ENCODE measurements at regions not wholly inside any gene's neighbourhood (a gene's known extent, or its start where the extent isn't known, plus 50 kb on each side); places are given as distances from the start of the nearest gene placed in this dataset.

DNA sequence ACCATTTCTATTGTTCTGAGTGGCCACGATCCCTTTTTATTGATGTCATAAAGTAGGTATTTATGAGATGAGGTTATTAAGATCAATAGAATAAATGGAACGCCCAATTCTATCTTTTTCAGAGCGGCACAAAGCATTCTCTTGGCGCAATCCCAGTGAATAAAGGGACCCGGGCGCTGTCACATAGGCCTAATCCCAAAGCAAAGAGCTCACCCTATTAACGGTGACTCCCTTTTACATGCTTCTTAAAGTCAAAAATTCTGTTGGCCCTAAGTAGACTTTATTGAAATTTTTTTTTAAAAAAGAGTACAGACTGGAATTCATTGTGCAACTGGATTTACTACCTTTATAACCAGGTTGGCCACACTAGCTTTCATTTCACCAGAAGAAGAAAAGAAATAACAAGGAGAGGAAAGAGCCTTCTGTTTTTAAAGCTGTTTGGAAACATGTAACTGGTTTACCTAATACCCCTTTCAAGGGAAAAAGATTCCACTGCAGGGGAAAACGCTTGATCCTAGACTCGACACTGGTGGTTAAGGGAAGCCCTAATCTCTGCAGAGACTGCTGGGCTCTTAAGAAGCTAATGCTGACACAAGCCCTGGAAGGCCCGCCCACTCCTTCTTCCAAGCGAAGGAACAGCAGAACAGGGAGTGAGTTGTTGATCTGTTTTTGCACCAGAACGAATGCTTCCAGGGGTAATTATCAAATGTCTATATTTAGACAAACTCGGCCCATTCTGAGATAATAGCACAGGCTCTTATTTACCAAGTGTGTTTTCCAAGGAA, 381.2 kb downstream of the BCL11B start:
- no peak for DNase-seq

DNA sequence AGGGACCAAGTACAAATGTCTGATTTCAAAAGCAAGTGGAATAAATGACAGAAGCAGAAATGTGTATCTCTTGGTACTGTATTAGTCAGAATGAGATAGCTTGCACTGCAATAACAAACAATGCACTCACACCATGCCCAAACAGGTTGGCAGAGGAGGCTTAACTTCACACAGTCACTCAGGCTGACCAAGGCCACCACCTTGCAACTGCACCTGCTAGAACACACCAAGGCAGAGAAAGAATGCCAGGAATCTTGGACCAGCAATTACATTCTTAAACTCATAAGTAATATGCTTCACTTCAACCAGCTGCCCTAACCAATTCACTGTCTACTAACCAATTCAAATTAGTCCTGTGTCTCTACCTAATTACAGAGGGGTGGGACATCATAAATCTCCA, 378.3 kb downstream of the BCL11B start:
- no peak for DNase-seq

DNA sequence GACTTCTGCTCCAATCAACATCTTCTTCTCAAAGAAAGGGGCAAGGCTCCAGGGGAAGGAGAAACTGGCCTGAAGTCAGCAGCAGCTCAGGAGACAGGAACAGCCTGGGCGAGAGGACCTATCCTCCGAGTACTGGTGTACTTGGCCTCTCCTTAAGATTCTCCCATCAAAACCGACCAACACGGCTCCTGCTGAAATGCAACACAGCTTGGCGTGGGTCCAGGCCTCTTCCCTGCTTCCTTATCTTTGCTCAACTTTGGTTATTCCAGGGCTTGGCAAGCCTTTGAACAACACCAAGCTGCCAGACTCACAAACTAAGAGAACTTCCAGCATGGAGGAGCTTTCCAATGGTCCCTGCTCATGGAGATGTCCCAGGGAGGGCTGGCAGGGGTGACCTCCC, 377.4 kb downstream of the BCL11B start:
- no peak for DNase-seq

DNA sequence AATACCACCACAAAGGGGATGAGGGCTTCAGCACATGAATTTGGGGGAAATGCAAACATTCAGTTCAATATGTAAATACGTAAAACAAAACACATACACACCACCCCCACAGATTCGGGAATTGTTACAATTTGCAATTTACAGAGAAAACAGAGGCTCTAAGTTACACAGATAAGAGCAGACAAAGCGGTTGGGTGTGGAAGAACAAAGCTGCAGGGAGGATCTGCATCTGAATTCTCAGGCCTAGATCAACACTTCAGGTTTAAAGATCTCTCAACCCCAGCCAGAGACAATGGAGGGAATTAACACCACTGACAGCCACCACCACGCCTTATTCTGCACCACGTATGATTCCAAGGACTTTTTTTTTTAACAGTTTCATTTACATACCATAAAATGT, 375.5 kb downstream of the BCL11B start:
- no peak for DNase-seq

DNA sequence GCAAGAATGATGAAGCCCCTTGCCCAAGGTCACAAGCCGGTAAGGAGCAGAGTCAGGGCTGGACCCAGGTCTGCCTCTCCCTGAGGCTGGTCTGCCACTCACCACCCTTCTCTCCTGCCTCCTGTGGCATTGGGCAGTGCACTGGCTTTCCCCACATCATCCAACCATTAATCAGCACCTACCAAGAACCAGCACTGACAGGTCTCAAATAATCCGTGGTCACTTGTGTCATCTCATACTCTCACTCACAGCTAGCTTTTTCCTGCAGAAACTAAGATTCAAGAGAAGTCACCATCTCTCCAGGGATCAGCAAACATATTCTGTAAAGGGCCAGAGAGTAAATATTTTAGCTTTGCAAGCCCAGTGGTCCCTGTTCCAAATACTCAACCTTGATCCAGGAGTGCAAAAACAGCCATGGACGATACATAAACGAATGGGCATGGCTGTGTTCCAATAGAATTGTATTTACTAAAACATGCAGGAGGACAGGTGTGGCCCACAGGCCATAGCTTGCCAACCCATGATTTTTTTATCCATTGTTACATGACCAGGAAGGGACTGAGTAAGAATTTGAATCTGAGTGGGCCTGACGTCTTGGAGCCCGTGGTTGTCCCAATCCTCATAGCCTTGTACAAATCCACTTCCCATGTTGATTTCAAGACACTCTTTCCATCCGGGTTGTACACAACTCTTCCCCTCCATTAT, 374.2 kb downstream of the BCL11B start:
- DNase-seq, result no peak

DNA sequence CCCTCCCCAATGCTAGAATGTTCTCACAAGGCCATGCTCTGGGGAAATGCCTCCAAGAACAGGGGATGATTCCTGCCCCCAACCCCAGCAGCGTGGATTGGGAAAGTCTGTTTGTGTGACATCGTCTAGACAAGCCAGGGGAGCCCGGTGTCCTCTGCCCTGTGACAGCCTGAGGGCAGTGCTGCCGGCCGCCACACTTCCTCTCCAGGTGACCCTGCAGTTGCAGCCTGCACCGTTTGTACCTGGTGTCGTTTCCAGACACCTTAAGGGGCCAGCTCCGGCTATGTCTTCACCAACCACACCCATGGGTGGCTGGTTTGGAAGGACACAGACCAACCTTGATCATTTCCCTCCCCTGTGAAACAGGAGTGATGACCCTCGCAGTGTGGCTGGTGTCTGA, 372.6 kb downstream of the BCL11B start:
- DNase-seq, result no peak

DNA sequence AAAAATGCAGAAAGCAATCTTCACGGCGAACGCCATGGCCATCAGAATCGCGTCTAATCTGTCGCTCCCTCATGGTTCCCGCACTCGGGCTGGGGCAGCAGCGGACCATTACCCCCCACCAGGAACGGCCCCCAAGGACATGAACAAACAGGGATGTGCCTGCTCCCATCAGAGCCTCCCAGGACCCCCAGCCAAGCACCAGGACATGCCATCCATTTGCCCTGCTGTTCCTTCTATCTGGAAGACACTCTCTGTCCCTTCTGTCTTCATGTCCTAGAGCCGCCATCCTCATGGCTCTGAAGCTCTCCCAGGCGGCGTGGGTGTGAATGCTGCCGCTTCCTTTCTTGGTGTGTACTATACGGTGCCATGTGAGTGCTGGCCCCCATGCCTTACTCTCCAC, 371.8 kb downstream of the BCL11B start:
- no peak for DNase-seq

DNA sequence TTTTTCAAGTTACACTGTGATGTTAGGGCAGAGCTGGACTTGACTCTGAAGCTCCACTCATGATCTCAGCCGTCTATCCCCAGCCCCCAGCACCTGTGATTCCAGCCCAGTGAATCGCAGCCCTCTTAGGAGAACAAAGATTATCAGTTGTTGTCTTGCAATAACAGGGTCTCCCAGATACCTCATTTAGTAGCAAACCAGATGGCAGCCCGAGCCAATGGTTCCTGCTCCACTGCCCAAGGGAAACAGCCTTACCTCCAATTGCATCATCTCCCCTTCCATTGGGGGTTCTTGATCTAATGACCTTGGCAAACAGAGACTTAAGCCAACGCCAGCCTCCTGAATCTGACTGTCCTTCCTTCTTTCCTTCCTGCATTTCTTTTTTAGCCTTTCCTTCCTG, 371.2 kb downstream of the BCL11B start:
- DNase-seq, result no peak

DNA sequence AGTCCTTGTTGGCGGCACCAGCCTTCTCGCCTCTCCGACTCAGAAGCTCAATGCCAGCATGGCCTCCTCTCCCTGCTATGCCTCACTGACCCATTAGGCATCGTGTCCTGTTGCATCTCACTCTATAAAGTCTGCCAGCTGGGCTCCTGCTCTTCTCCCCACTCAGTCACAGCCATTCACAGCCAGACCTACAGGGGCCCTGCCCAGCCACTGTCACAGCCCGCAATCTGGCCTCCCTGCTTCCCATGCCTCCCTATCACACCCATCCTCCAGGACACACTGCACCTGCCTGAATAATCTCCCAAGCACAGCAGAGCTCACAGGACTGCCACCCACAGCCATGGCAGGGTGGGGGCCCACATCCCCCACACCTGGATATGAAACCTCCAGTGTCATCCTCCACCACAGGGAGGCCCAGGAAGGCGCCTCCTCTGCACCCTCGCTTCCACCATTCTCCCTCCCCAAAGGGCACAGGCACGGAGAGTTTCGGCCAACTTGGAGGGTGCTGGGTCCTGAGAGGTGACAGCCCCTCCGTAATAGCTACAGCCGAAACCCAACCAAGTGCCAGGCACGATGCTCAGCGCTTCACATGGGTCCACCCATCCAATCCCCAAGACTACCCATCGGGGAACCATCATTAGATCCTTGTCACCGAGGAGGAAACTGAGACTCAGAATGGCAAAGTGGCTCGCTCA, 370.3 kb downstream of the BCL11B start:
- DNase-seq, result no peak

DNA sequence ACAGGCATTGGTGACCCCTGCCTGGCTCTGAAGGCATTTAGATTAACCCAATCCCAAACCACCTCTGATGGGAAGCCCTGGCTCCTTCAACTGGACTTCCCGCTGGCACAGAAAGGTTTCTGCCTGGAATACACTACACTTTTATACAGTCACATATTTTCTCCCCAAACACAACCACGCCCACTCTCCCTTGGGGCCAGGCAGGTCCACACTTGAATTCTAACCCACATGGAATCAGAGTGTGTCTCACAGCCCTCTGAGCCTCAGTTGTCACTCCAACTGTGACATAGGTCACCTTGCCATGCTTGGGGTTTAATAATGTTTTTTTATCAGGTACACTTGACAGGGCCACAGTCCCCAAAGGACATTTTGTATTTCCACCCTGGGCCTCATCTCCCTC, 368.6 kb downstream of the BCL11B start:
- DNase-seq, result no peak

DNA sequence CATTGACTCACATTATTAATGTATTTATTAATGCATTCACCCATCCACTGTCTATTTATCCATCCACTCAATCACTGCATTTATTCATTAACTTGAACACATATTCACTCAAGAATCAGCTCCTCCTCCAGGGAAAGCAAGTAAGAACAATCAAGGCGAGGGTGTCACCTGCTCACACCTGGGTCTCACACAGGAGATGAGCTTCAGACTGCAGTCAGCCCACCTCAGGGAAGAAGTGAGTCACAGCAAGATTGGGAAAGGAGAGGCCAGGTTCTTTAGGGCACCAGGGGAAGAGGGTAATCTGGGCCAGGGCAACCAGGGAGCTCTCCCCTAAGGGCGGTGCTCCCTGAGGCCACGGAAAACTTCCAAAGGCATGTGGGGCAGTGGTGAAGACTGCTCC, 367.3 kb downstream of the BCL11B start:
- DNase-seq, result no peak

DNA sequence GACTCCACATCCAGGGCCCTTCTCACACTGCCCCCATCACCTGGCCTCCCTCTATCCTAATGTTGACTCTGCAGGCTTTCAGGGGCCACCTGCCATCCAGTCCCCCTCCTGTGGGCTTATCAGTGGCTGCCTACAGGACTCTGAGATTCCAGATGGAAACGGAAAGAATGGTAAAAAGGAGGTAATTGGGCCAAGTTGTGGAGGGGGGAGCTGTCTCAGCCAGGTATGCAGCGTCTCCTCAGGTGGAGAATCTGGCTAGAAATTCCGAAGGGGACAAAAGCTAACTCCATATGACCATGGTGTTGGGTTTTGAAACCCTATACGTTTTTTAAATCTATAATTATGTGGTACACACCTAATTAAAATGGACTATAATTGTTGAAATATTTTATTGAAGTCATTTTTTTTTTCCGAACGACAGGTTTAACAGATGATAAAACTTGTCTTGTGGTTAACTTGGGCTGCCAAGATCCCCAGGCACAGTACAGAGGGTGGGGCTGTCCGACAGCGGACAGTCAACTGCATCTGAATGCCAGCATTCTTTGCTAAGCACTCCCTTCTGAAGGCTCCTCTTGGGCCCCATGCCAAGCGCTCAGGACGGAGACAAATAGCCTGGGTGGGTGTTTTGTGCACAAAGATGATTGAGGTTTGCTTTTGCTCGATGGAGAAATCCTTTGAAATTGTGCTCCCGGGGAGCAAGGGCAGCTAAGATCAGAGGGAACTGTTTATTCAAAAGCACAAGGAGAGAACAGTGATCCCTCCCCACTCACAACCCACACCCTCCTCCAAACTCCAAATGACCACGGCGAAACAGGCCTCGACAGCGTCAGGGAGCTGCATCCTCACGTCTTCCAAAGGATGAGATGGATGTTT, 365.6 kb downstream of the BCL11B start:
- no peak for DNase-seq

DNA sequence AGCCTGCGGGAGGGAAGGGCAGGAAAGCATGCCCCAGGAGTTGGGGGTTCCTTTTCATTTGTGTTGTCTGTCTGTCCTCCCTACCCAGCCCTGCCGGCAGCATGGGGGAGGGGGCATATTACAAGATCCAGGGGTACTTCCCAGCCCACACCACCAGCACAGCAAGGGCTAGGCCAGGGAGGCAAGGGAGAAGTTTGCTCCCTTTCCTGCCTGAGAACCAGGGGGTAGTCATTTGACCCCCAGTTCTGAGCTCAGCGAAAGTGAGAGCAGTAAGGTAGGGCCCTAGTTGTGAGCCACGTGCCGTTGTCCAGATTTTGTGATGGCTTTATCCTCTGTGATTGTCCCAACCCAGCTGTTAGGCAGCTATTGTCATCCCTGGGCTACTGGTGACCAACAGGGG, 364.7 kb downstream of the BCL11B start:
- no peak for DNase-seq

DNA sequence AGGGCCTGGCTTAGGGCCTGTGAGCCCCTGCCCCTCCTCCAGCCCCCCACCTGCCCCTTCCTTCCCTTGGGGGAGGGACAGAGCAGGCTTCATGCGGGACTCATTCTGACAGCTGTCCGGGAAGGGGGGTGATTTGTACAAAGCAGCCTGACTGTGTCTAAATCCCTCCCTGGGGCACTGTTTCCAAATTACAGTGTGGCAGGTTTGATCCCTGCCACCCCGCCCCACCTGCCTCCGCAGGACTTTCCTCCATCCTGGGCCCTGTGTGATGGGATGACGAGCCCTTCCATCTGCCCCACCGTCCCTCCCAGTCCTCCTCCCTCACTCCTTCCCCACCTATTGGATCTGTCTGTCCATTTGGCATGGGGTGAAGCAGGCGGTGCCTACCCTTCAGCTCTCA, 363.9 kb downstream of the BCL11B start:
- DNase-seq, result no peak

DNA sequence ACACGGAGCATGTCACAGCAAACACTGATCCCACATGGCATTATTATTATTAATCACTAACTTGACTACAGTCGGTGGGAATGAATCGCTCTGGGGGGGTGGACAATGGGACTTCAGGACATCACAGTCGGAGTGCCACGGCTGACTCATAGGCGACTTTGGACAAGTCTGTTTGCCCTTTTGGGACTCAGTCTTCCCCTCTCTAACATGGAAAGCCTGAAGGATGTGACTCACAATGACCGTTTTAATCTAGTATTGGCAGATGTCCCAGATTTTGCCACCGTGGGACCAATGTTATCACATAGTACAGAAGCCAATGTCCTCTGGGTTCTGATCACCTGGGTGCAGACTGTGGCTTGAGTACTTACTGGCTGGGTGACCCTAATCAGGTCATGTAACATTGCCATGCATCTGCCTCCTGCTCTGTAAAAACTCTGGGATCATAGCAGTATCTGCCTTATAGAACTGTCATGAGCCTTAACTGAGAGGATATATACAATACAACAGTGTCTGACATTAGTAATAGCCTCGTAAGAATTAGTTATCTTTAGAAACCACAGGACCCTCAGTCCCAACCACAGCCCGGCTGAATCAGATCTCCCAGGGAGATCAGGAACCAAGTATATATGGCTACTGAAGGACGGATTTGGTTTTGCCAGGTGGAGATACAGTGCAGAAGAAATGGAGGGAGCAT, 362.6 kb downstream of the BCL11B start:
- DNase-seq, result no peak

DNA sequence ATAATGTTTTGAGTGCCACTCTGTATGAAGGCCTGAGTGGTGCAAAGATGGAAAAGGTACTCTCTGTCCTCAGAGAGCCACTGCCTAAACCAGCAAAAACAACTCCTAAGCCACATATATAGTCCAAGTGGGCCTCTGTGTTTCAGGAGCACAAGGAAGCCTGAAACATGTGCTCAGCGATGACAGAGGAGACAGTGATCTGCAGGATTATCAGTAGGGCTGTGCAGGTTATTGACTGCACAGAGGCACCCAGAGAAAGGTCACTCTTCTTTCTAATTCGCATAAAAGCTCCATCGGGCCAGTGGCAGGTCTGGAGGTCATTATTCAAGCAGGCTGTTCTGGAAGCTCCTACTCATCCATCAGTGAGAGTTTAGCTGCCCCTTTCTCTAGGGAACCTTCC, 361.9 kb downstream of the BCL11B start:
- DNase-seq, result no peak

DNA sequence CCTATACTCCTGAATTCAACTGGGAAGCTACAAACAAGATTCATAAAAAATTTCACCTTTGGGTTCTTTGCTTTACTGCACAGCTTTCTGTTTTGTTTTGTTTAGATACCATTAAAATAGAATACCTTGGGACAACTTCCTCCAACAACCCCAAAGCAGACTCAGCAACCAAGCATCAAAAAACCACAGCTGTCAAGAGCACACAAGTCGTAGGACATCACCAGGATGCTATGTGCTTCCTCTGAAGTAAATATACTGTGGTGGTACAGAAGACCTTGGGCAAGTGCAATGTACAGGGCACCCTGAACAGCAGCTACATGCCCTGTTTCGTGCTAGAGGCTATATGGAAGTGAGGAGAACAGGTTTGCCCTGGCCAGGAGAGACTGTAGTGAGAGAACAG, 359.3 kb downstream of the BCL11B start:
- DNase-seq, result no peak

DNA sequence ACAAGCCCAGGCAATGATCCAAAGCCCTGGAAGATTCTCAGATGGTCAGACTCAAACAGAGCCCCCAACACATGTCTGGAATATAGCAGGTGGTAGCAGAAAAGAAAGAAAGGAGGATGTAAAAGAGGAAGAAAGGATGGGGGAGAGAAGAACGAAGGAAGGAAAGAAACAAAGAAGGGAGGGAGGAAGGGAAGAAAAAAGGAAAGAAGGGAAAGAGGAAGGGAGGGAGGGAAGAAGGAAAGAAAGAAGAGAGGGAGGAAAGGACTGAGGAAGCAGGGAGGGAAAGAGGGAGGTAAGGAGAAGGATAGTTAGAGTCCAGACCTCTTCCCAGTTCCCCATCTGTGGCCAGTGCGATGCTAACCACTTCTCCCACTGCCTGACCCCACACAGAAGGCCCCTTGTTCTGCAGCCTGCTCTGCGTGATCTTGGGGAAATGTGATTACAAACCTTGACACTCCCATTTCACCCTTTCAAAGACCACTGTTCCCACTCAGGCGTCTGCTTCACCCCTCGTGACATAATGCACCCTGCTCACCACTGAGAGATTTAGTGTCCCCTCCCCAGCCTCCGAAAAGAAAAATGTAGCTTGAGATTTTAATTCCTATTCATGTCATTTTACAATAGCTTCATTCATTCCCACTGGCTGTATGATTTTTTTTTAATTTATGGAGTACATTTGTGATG, 357.9 kb downstream of the BCL11B start:
- DNase-seq, result no peak

DNA sequence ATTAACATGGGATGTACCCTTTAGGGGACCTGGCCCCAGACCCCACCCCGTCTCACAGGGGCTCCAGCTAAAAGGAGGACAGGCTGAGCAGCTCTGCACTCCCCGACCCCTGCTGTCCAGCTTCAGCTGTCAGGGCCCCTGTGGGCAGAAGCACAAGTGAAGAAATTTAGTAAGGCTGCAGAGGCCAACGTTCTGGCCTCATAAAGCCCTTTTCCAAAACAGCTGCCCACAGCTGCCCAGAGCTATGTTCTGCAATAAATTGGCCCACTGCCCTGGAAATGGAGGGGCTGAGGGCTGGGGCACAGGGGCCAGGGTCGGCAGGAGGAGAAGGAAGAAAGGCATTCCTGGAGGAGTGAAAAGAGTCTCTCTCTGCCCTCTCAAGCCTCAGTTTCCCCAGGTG, 357.1 kb downstream of the BCL11B start:
- DNase-seq, result no peak

DNA sequence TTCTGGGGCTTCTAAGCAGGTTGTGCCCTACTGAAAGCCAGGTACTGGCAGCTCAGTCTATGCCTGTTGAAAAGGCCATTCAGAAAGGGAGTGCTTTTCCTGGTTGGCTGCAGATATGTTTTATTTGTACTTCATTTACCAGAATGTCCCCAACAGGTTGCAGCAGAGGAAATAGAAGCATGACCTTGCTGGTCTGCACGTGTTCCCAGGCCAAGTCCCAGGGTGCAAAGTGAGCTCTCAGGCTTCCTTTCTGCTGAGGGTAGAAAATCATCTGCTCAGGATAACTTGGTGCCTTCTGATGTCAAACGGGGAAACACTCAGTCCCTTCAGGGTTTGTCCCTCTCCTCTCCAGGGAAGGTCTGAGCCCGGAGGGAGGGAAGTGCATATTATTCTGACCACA, 356.4 kb downstream of the BCL11B start:
- no peak for DNase-seq

DNA sequence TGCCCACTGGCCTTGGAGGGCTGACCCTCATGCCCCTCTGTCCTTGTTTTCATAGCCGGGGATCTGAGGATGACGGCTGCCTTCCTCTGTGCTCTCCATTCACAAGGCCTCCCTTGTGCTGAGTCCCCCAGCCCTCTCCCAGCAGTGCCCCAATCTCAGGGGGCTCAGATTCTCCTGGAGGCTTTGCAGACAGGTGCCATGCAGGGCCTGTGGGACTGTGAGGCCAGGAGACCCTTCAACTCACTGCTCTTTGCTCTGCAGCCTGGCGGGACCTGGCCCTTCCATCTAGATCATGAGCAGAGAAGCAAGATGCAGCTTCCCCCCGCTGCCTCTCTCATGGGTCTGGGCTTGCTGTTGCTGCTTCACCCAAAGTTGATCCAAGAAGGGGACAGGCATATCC, 356.0 kb downstream of the BCL11B start:
- no peak for DNase-seq

DNA sequence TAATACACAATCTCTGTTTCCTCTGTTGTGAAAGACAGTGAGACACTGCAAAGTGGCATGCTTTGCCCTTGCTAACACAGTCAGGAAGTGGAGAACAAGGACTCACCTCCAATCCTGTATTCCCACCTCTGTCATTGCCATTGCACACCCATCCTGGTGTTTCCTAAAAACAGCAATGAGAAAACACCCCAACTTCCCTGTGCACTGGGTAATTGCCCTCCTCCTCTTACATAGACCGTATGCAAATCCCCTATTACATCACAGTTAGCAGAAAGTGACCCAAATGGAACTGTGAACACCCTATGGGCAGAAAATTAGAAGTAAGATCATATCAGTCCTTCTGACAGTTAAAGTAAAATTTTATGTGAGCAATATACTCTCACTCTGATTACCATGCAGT, 355.5 kb downstream of the BCL11B start:
- no peak for DNase-seq

All from HCEC 1CT (cell line).